H1 (cell line): ENCODE measurements at regions not wholly inside any gene's neighbourhood (a gene's known extent, or its start where the extent isn't known, plus 50 kb on each side); places are given as distances from the start of the nearest gene placed in this dataset.

Experiments used
- CTCF ChIA-PET: fragments of 300-600 bp; sonication (Branson Sonifier 250); formaldehyde crosslinking; loops from one replicate; lab custom pipeline; 2021; ENCODE audit not compliant: partially characterized antibody; lab: Charles Lee
- POLR2A ChIA-PET: fragments of 300-600 bp; sonication (Branson Sonifier 250); formaldehyde crosslinking; loops from one replicate; lab custom pipeline; 2021; ENCODE audit warnings: inconsistent platforms; ENCODE audit not compliant: partially characterized antibody; lab: Charles Lee
- DNase-seq, 2 experiments: peaks; one replicate each; pipeline versions ENCODE4 v3.0.0 to v3.0.0-alpha.2; 2010 to 2022; ENCODE audit warnings: low spot score in 2 of 2, low read depth in 1 of 2, mixed read lengths in 1 of 2
- FAIRE-seq: peaks from 2 replicates; lab custom pipeline; 2011; peaks lifted over from hg19 to GRCh38; lab: Jason Lieb, UNC
- H2AFZ ChIP-seq: 2 replicates; pipeline ENCODE4 v1.8.1; 2012; ENCODE audit warnings: low read length, inconsistent platforms
- H2AK5ac ChIP-seq: 2 replicates; pipeline ENCODE4 v1.6.1; 2013; ENCODE audit warnings: low read depth, low read length
- H2BK120ac ChIP-seq: replicated peaks from 2 replicates; pipeline ENCODE3; 2013; ENCODE audit warnings: low read depth, low read length, inconsistent platforms
- H2BK12ac ChIP-seq: 2 replicates; pipeline ENCODE4 v1.6.1; 2013; ENCODE audit warnings: low read depth, low read length
- H2BK15ac ChIP-seq: 2 replicates; pipeline ENCODE4 v1.6.1; 2013; ENCODE audit warnings: low read length
- H2BK20ac ChIP-seq: 2 replicates; pipeline ENCODE4 v1.6.1; 2013; ENCODE audit warnings: low read length
- H2BK5ac ChIP-seq: 2 replicates; pipeline ENCODE4 v1.6.1; 2013; ENCODE audit warnings: low read depth, low read length
- H3K14ac ChIP-seq: 2 replicates; pipeline ENCODE4 v1.6.1; 2013; ENCODE audit warnings: inconsistent platforms; ENCODE audit not compliant: insufficient read length
- H3K18ac ChIP-seq: 2 replicates; pipeline ENCODE4 v1.6.1; 2013; ENCODE audit warnings: low read length; ENCODE audit errors: extremely low read depth
- H3K23ac ChIP-seq: 2 replicates; pipeline ENCODE4 v1.6.1; 2013; ENCODE audit warnings: inconsistent platforms; ENCODE audit not compliant: insufficient read length
- H3K23me2 ChIP-seq: 2 replicates; pipeline ENCODE4 v1.6.1; 2013; ENCODE audit warnings: low read depth, low read length
- H3K27ac ChIP-seq: 2 replicates; pipeline ENCODE4 v1.6.1; 2011; ENCODE audit warnings: low read depth, low read length, inconsistent platforms
- H3K27me3 ChIP-seq, 4 experiments: replicated peaks in 1 of 4; 1 replicate in 1 of 4; 2 replicates in 3 of 4; pipeline versions ENCODE4 v1.6.1 to v1.8.1; 2011 to 2013; ENCODE audit warnings: low read length in 3 of 4, mild to moderate bottlenecking in 3 of 4, inconsistent platforms in 2 of 4, mixed read lengths in 2 of 4, moderate library complexity in 1 of 4; ENCODE audit not compliant: control insufficient read depth in 3 of 4, insufficient read depth in 3 of 4; ENCODE audit errors: extremely low read depth in 1 of 4
- H3K36me3 ChIP-seq, 4 experiments: 2 replicates each; pipeline versions ENCODE4 v1.6.1 to v1.8.1; 2011 to 2013; ENCODE audit warnings: mild to moderate bottlenecking in 4 of 4, low read length in 3 of 4, moderate library complexity in 2 of 4, control low read depth in 1 of 4, inconsistent platforms in 1 of 4; ENCODE audit not compliant: insufficient read depth in 4 of 4, control insufficient read depth in 2 of 4
- H3K4ac ChIP-seq: replicated peaks from 2 replicates; pipeline ENCODE3; 2013; ENCODE audit warnings: low read length, low read depth, mixed read lengths, inconsistent platforms; ENCODE audit not compliant: insufficient read length
- H3K4me1 ChIP-seq, 4 experiments: replicated peaks in 1 of 4; 1 replicate in 1 of 4; 2 replicates in 3 of 4; pipeline versions ENCODE4 v1.6.1 to v1.8.1; 2011 to 2013; ENCODE audit warnings: low read length in 3 of 4, inconsistent platforms in 2 of 4, mixed read lengths in 1 of 4; ENCODE audit not compliant: insufficient read depth in 4 of 4, control insufficient read depth in 3 of 4
- H3K4me2 ChIP-seq, 2 experiments: 2 replicates each; pipeline versions ENCODE4 v1.6.1 to v1.8.1; 2011 to 2013; ENCODE audit warnings: low read depth in 2 of 2, low read length in 2 of 2, control low read depth in 1 of 2, inconsistent platforms in 1 of 2, mild to moderate bottlenecking in 1 of 2; ENCODE audit not compliant: insufficient read depth in 1 of 2
- H3K4me3 ChIP-seq, 4 experiments: fragments of 200-600, 300-600 bp in 1 of 4; sonication (generic), shearing (Covaris generic), sonication (Bioruptor Twin) in 1 of 4; 2 replicates each; pipeline versions ENCODE4 v1.5.1 to v1.8.1; 2011 to 2016; ENCODE audit warnings: low read length in 4 of 4, low read depth in 3 of 4, control low read depth in 2 of 4, inconsistent platforms in 2 of 4, mild to moderate bottlenecking in 2 of 4, mixed read lengths in 1 of 4, moderate library complexity in 1 of 4; ENCODE audit not compliant: insufficient read depth in 2 of 4; ENCODE audit errors: extremely low read depth in 1 of 4
- H3K56ac ChIP-seq: replicated peaks from 2 replicates; pipeline ENCODE3; 2013; ENCODE audit warnings: low read depth, mild to moderate bottlenecking, mixed read lengths, low read length, inconsistent platforms; ENCODE audit not compliant: insufficient read length
- H3K79me1 ChIP-seq: 2 replicates; pipeline ENCODE4 v1.6.1; 2013; ENCODE audit warnings: low read depth, low read length, control low read depth
- H3K79me2 ChIP-seq, 2 experiments: 2 replicates each; pipeline versions ENCODE4 v1.6.1 to v1.8.1; 2012 to 2013; ENCODE audit warnings: low read length in 2 of 2, mild to moderate bottlenecking in 2 of 2, inconsistent platforms in 1 of 2; ENCODE audit not compliant: insufficient read depth in 2 of 2, control insufficient read depth in 1 of 2
- H3K9ac ChIP-seq, 4 experiments: replicated peaks in 1 of 4; 1 replicate in 1 of 4; 2 replicates in 3 of 4; pipeline versions ENCODE4 v1.6.1 to v1.8.1; 2011 to 2013; ENCODE audit warnings: low read depth in 3 of 4, low read length in 3 of 4, control low read depth in 2 of 4, mild to moderate bottlenecking in 2 of 4, moderate library complexity in 2 of 4, inconsistent platforms in 1 of 4; ENCODE audit errors: extremely low read depth in 1 of 4
- H3K9me3 ChIP-seq, 2 experiments: 2 replicates each; pipeline versions ENCODE4 v1.6.1 to v1.8.1; 2012 to 2013; ENCODE audit warnings: mild to moderate bottlenecking in 2 of 2, moderate library complexity in 2 of 2, control low read depth in 1 of 2, inconsistent platforms in 1 of 2, low read depth in 1 of 2, low read length in 1 of 2, mixed read lengths in 1 of 2; ENCODE audit not compliant: insufficient read depth in 2 of 2
- H4K20me1 ChIP-seq, 2 experiments: replicated peaks in 1 of 2; 2 replicates each; pipeline versions ENCODE3 to v1.8.1; 2011 to 2013; ENCODE audit warnings: inconsistent platforms in 2 of 2, low read length in 2 of 2, mild to moderate bottlenecking in 1 of 2; ENCODE audit not compliant: insufficient read depth in 2 of 2, control insufficient read depth in 1 of 2
- H4K5ac ChIP-seq: 2 replicates; pipeline ENCODE4 v1.6.1; 2013; ENCODE audit warnings: low read length, low read depth, mixed read lengths, inconsistent platforms; ENCODE audit not compliant: insufficient read length
- H4K8ac ChIP-seq: 2 replicates; pipeline ENCODE4 v1.8.0; 2013; ENCODE audit warnings: mild to moderate bottlenecking, moderate library complexity, low read length, inconsistent platforms; ENCODE audit not compliant: insufficient read depth; ENCODE audit errors: extremely low read depth
- H4K91ac ChIP-seq: replicated peaks from 2 replicates; pipeline ENCODE3; 2013; ENCODE audit warnings: low read length, mixed read lengths, inconsistent platforms; ENCODE audit not compliant: insufficient read length
- SAP30 ChIP-seq: fragments of 300-600 bp; sonication (generic); IDR thresholded peaks from 2 replicates; pipeline ENCODE4 v1.7.1; 2012; ENCODE audit warnings: low read length, moderate library complexity, mild to moderate bottlenecking, inconsistent platforms; ENCODE audit not compliant: insufficient read depth, insufficient replicate concordance
- SP1 ChIP-seq: IDR thresholded peaks from 2 replicates; pipeline ENCODE4 v1.6.1; 2011; ENCODE audit warnings: low read depth, low read length
- WGBS, 2 experiments: shearing (Covaris generic) in 1 of 2; methylation state at CpG; one replicate each; pipeline versions ENCODE4 v1.1.6 to v1.1.7; 2013 to 2015; ENCODE audit warnings: low lambda C conversion rate in 2 of 2, mixed read lengths in 2 of 2, inconsistent platforms in 1 of 2, low coverage in 1 of 2, missing lambda C conversion rate in 1 of 2; ENCODE audit not compliant: insufficient replicate concordance in 2 of 2, insufficient coverage in 1 of 2, insufficient read length in 1 of 2; ENCODE audit errors: extremely low coverage in 1 of 2, missing lambda C conversion rate in 1 of 2; 5-methylcytosine and 5-hydroxymethylcytosine counted together

DNA sequence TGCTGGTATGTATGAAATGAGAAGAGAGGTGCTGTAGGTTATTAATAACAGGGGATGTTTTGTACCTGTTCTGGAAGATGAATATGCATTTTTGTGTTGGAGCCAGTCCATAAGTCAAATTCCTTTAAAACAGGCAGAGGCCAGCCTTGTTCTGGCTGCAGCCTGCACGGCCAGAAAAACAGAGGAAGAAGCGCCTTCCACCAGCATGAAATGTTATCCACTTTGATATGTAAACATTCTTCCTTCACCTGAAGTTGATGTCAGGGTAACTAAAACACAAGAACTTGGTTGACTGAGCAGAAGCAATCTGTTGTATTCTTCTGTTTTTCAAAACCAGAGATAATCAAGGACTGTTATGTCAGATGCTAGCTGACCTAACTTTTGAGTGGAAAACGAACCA is 237.9 kb upstream of the PLEKHG7 start:
- Histone ChIP-seq H2BK120ac (no peak overlapping the region), H4K5ac (no peak overlapping the region), H4K8ac (no peak overlapping the region), H2BK12ac (no peak overlapping the region), H3K4me1 (peaks cover 4 to 15% (median 13%) of the 10 kb centered on the region in 4 experiments; a peak in 6 of 7 replicates), H3K18ac (no peak overlapping the region), H3K27ac (no peak overlapping the region), H2BK20ac (no peak overlapping the region), H3K79me2 (no peaks in the 10 kb centered on the region), H4K91ac (no peak overlapping the region), H3K27me3 (no peaks in the 10 kb centered on the region), H3K14ac (no peak overlapping the region), H3K4me2 (no peak overlapping the region; a peak in 1 of 4 replicates), H3K9me3 (no peaks in the 10 kb centered on the region), H2AFZ (no peak overlapping the region), H4K20me1 (no peaks in the 10 kb centered on the region), H3K23ac (no peak overlapping the region), H2AK5ac (no peak overlapping the region), H3K4me3 (no peak overlapping the region), H2BK15ac (no peak overlapping the region), H3K79me1 (no peaks in the 10 kb centered on the region), H3K56ac (no peak overlapping the region), H3K36me3 (no peaks in the 10 kb centered on the region), H3K4ac (no peak overlapping the region), H3K9ac (no peak overlapping the region; a peak in 2 of 7 replicates), H2BK5ac (no peak overlapping the region), H3K23me2 (no peaks in the 10 kb centered on the region)
- TF ChIP-seq SP1 (no peak), SAP30 (no peak)
- WGBS, 2 experiments, result 62% methylated on average over 3 of the region's 3 CpGs; no CpG with 5 or more reads in 1 of the 2 experiments
- FAIRE-seq (peak; percentile 91), DNase-seq (no peak)
- ChIA-PET CTCF (no interaction called here), POLR2A (no interaction called here)
